Vagina (tissue), 2 donors: ENCODE measurements at regions not wholly inside any gene's neighbourhood (a gene's known extent, or its start where the extent isn't known, plus 50 kb on each side); places are given as distances from the start of the nearest gene placed in this dataset.

ENCODE experiments used
- DNase-seq, 2 donors: peaks; one replicate each; pipeline ENCODE4 v3.0.0-alpha.2; 2017; ENCODE audit errors: extremely low spot score in 2 of 2
- H3K27ac ChIP-seq: fragments of 200-600 bp; sonication (generic); one replicate; pipeline ENCODE4 v1.5.1; 2019
- H3K27me3 ChIP-seq: fragments of 200-600 bp; sonication (generic); one replicate; pipeline ENCODE4 v1.5.1; 2019
- H3K36me3 ChIP-seq, 2 donors: fragments of 200-600 bp; sonication (generic); one replicate each; pipeline ENCODE4 v1.5.1; 2017 to 2019
- H3K4me1 ChIP-seq: fragments of 200-600 bp; sonication (generic); one replicate; pipeline ENCODE4 v1.5.1; 2019
- H3K4me3 ChIP-seq, 2 donors: fragments of 200-600 bp; sonication (generic); 1 replicate in 1 of 2; 2 replicates in 1 of 2; pipeline ENCODE4 v1.5.1; 2016 to 2019
- H3K9me3 ChIP-seq: fragments of 200-600 bp; sonication (generic); one replicate; pipeline ENCODE4 v1.5.1; 2019
- CTCF ChIP-seq, 3 experiments: fragments of 450-650 bp in 2 of 3; fragments of 200-600 bp in 1 of 3; sonication (generic) in 1 of 3; IDR thresholded peaks; one replicate each; pipeline ENCODE4 v1.5.1; 2017 to 2019; ENCODE audit warnings: antibody characterized with exemption in 3 of 3, mild to moderate bottlenecking in 2 of 3, moderate library complexity in 2 of 3
- POLR2A ChIP-seq, 2 donors: fragments of 450-650 bp; IDR thresholded peaks; one replicate each; pipeline ENCODE4 v1.6.1; 2017; ENCODE audit warnings: antibody characterized with exemption in 2 of 2, mild to moderate bottlenecking in 2 of 2, moderate library complexity in 2 of 2
- POLR2AphosphoS5 ChIP-seq, 2 donors: sonication (generic); formaldehyde crosslinking; IDR thresholded peaks; one replicate each; pipeline ENCODE4 v1.9.0; 2017; ENCODE audit warnings: antibody characterized with exemption in 2 of 2, mild to moderate bottlenecking in 2 of 2, low read depth in 1 of 2; ENCODE audit not compliant: insufficient read depth in 1 of 2
- intact Hi-C: fragments of 100-400 bp; cut with DNase I; formaldehyde crosslinking; loops from one replicate; pipeline ENCODE4 v1.15.1; 2023

- no peaks in the 10 kb centered on the region for H3K36me3 ChIP-seq
- DNase-seq, result no peak
- H3K27me3 ChIP-seq, result no peaks in the 10 kb centered on the region
These were observed 720.2 kb downstream of the PTPRU start for GRCh38 chr1:29956349-29957030.

GRCh38 chr1:29954591-29954990 is 718.3 kb downstream of the PTPRU start:
- H3K4me3 ChIP-seq, result no peak overlapping the region
- DNase-seq, result no peak
- no peaks in the 10 kb centered on the region for H3K4me1 ChIP-seq
- no peak for TF ChIP-seq CTCF (IDR thresholded peaks at IDR 0.05)
- H3K36me3 ChIP-seq, result no peaks in the 10 kb centered on the region
- no peaks in the 10 kb centered on the region for H3K27me3 ChIP-seq
- no peak overlapping the region for H3K27ac ChIP-seq
- H3K9me3 ChIP-seq, result no peaks in the 10 kb centered on the region
- intact Hi-C loops, result no loop called here

More at GRCh38 chr1:29956349-29957030, 720.2 kb downstream of the PTPRU start:
- H3K9me3 ChIP-seq, result no peaks in the 10 kb centered on the region
- no peak for TF ChIP-seq POLR2AphosphoS5 (IDR thresholded peaks at IDR 0.05; ENCODE audit: insufficient read depth in 1 of 2, low read depth in 1 of 2)
- TF ChIP-seq CTCF (IDR thresholded peaks at IDR 0.05), result no peak
- TF ChIP-seq POLR2A (IDR thresholded peaks at IDR 0.05), result no peak
- no peaks in the 10 kb centered on the region for H3K4me1 ChIP-seq
- intact Hi-C loops, result no loop called here
- H3K27ac ChIP-seq, result no peak overlapping the region
- H3K4me3 ChIP-seq, result no peak overlapping the region

- no peaks in the 10 kb centered on the region for H3K9me3 ChIP-seq
- H3K36me3 ChIP-seq, result no peaks in the 10 kb centered on the region
- DNase-seq, result no peak
- intact Hi-C loops, result no loop called here
- no peaks in the 10 kb centered on the region for H3K27me3 ChIP-seq
- H3K4me1 ChIP-seq, result no peaks in the 10 kb centered on the region
- TF ChIP-seq POLR2A (IDR thresholded peaks at IDR 0.05) (no peak), POLR2AphosphoS5 (IDR thresholded peaks at IDR 0.05; ENCODE audit: insufficient read depth in 1 of 2, low read depth in 1 of 2) (no peak), CTCF (IDR thresholded peaks at IDR 0.05) (no peak)
- no peak overlapping the region for H3K4me3 ChIP-seq
- no peak overlapping the region for H3K27ac ChIP-seq
These were observed 717.6 kb downstream of the PTPRU start for GRCh38 chr1:29953961-29954360.

- Histone ChIP-seq H3K9me3 (no peaks in the 10 kb centered on the region), H3K36me3 (no peaks in the 10 kb centered on the region), H3K4me3 (no peak overlapping the region), H3K4me1 (no peaks in the 10 kb centered on the region), H3K27ac (no peak overlapping the region), H3K27me3 (no peaks in the 10 kb centered on the region)
- no peak for TF ChIP-seq CTCF (IDR thresholded peaks at IDR 0.05)
- no peak for TF ChIP-seq POLR2AphosphoS5 (IDR thresholded peaks at IDR 0.05; ENCODE audit: insufficient read depth in 1 of 2, low read depth in 1 of 2)
- TF ChIP-seq POLR2A (IDR thresholded peaks at IDR 0.05), result no peak
- no peak for DNase-seq
- intact Hi-C loops, result no loop called here
These were observed 713.4 kb downstream of the PTPRU start for GRCh38 chr1:29949676-29950075.

- H3K36me3 ChIP-seq, result no peaks in the 10 kb centered on the region
- no peaks in the 10 kb centered on the region for H3K4me1 ChIP-seq
- no peak overlapping the region for H3K27ac ChIP-seq
- H3K4me3 ChIP-seq, result no peak overlapping the region
- intact Hi-C loops, result no loop called here
- H3K27me3 ChIP-seq, result no peaks in the 10 kb centered on the region
- no peaks in the 10 kb centered on the region for H3K9me3 ChIP-seq
- DNase-seq, result no peak
- TF ChIP-seq POLR2AphosphoS5 (IDR thresholded peaks at IDR 0.05; ENCODE audit: insufficient read depth in 1 of 2, low read depth in 1 of 2) (no peak), CTCF (IDR thresholded peaks at IDR 0.05) (no peak), POLR2A (IDR thresholded peaks at IDR 0.05) (no peak)
These were observed 712.3 kb downstream of the PTPRU start for GRCh38 chr1:29948581-29948980.
